H1 (cell line): ENCODE measurements at regions not wholly inside any gene's neighbourhood (a gene's known extent, or its start where the extent isn't known, plus 50 kb on each side); places are given as distances from the start of the nearest gene placed in this dataset.

Source experiments
- CTCF ChIA-PET: fragments of 300-600 bp; sonication (Branson Sonifier 250); formaldehyde crosslinking; loops from one replicate; lab custom pipeline; 2021; ENCODE audit not compliant: partially characterized antibody; lab: Charles Lee
- POLR2A ChIA-PET: fragments of 300-600 bp; sonication (Branson Sonifier 250); formaldehyde crosslinking; loops from one replicate; lab custom pipeline; 2021; ENCODE audit warnings: inconsistent platforms; ENCODE audit not compliant: partially characterized antibody; lab: Charles Lee
- DNase-seq, 2 experiments: peaks; one replicate each; pipeline versions ENCODE4 v3.0.0 to v3.0.0-alpha.2; 2010 to 2022; ENCODE audit warnings: low spot score in 2 of 2, low read depth in 1 of 2, mixed read lengths in 1 of 2
- FAIRE-seq: peaks from 2 replicates; lab custom pipeline; 2011; peaks lifted over from hg19 to GRCh38; lab: Jason Lieb, UNC
- H2AFZ ChIP-seq: 2 replicates; pipeline ENCODE4 v1.8.1; 2012; ENCODE audit warnings: low read length, inconsistent platforms
- H2AK5ac ChIP-seq: 2 replicates; pipeline ENCODE4 v1.6.1; 2013; ENCODE audit warnings: low read depth, low read length
- H2BK120ac ChIP-seq: replicated peaks from 2 replicates; pipeline ENCODE3; 2013; ENCODE audit warnings: low read depth, low read length, inconsistent platforms
- H2BK12ac ChIP-seq: 2 replicates; pipeline ENCODE4 v1.6.1; 2013; ENCODE audit warnings: low read depth, low read length
- H2BK15ac ChIP-seq: 2 replicates; pipeline ENCODE4 v1.6.1; 2013; ENCODE audit warnings: low read length
- H2BK20ac ChIP-seq: 2 replicates; pipeline ENCODE4 v1.6.1; 2013; ENCODE audit warnings: low read length
- H2BK5ac ChIP-seq: 2 replicates; pipeline ENCODE4 v1.6.1; 2013; ENCODE audit warnings: low read depth, low read length
- H3K14ac ChIP-seq: 2 replicates; pipeline ENCODE4 v1.6.1; 2013; ENCODE audit warnings: inconsistent platforms; ENCODE audit not compliant: insufficient read length
- H3K18ac ChIP-seq: 2 replicates; pipeline ENCODE4 v1.6.1; 2013; ENCODE audit warnings: low read length; ENCODE audit errors: extremely low read depth
- H3K23ac ChIP-seq: 2 replicates; pipeline ENCODE4 v1.6.1; 2013; ENCODE audit warnings: inconsistent platforms; ENCODE audit not compliant: insufficient read length
- H3K23me2 ChIP-seq: 2 replicates; pipeline ENCODE4 v1.6.1; 2013; ENCODE audit warnings: low read depth, low read length
- H3K27ac ChIP-seq: 2 replicates; pipeline ENCODE4 v1.6.1; 2011; ENCODE audit warnings: low read depth, low read length, inconsistent platforms
- H3K27me3 ChIP-seq, 4 experiments: replicated peaks in 1 of 4; 1 replicate in 1 of 4; 2 replicates in 3 of 4; pipeline versions ENCODE4 v1.6.1 to v1.8.1; 2011 to 2013; ENCODE audit warnings: low read length in 3 of 4, mild to moderate bottlenecking in 3 of 4, inconsistent platforms in 2 of 4, mixed read lengths in 2 of 4, moderate library complexity in 1 of 4; ENCODE audit not compliant: control insufficient read depth in 3 of 4, insufficient read depth in 3 of 4; ENCODE audit errors: extremely low read depth in 1 of 4
- H3K36me3 ChIP-seq, 4 experiments: 2 replicates each; pipeline versions ENCODE4 v1.6.1 to v1.8.1; 2011 to 2013; ENCODE audit warnings: mild to moderate bottlenecking in 4 of 4, low read length in 3 of 4, moderate library complexity in 2 of 4, control low read depth in 1 of 4, inconsistent platforms in 1 of 4; ENCODE audit not compliant: insufficient read depth in 4 of 4, control insufficient read depth in 2 of 4
- H3K4ac ChIP-seq: replicated peaks from 2 replicates; pipeline ENCODE3; 2013; ENCODE audit warnings: low read length, low read depth, mixed read lengths, inconsistent platforms; ENCODE audit not compliant: insufficient read length
- H3K4me1 ChIP-seq, 4 experiments: replicated peaks in 1 of 4; 1 replicate in 1 of 4; 2 replicates in 3 of 4; pipeline versions ENCODE4 v1.6.1 to v1.8.1; 2011 to 2013; ENCODE audit warnings: low read length in 3 of 4, inconsistent platforms in 2 of 4, mixed read lengths in 1 of 4; ENCODE audit not compliant: insufficient read depth in 4 of 4, control insufficient read depth in 3 of 4
- H3K4me2 ChIP-seq, 2 experiments: 2 replicates each; pipeline versions ENCODE4 v1.6.1 to v1.8.1; 2011 to 2013; ENCODE audit warnings: low read depth in 2 of 2, low read length in 2 of 2, control low read depth in 1 of 2, inconsistent platforms in 1 of 2, mild to moderate bottlenecking in 1 of 2; ENCODE audit not compliant: insufficient read depth in 1 of 2
- H3K4me3 ChIP-seq, 4 experiments: fragments of 200-600, 300-600 bp in 1 of 4; sonication (generic), shearing (Covaris generic), sonication (Bioruptor Twin) in 1 of 4; 2 replicates each; pipeline versions ENCODE4 v1.5.1 to v1.8.1; 2011 to 2016; ENCODE audit warnings: low read length in 4 of 4, low read depth in 3 of 4, control low read depth in 2 of 4, inconsistent platforms in 2 of 4, mild to moderate bottlenecking in 2 of 4, mixed read lengths in 1 of 4, moderate library complexity in 1 of 4; ENCODE audit not compliant: insufficient read depth in 2 of 4; ENCODE audit errors: extremely low read depth in 1 of 4
- H3K56ac ChIP-seq: replicated peaks from 2 replicates; pipeline ENCODE3; 2013; ENCODE audit warnings: low read depth, mild to moderate bottlenecking, mixed read lengths, low read length, inconsistent platforms; ENCODE audit not compliant: insufficient read length
- H3K79me1 ChIP-seq: 2 replicates; pipeline ENCODE4 v1.6.1; 2013; ENCODE audit warnings: low read depth, low read length, control low read depth
- H3K79me2 ChIP-seq, 2 experiments: 2 replicates each; pipeline versions ENCODE4 v1.6.1 to v1.8.1; 2012 to 2013; ENCODE audit warnings: low read length in 2 of 2, mild to moderate bottlenecking in 2 of 2, inconsistent platforms in 1 of 2; ENCODE audit not compliant: insufficient read depth in 2 of 2, control insufficient read depth in 1 of 2
- H3K9ac ChIP-seq, 4 experiments: replicated peaks in 1 of 4; 1 replicate in 1 of 4; 2 replicates in 3 of 4; pipeline versions ENCODE4 v1.6.1 to v1.8.1; 2011 to 2013; ENCODE audit warnings: low read depth in 3 of 4, low read length in 3 of 4, control low read depth in 2 of 4, mild to moderate bottlenecking in 2 of 4, moderate library complexity in 2 of 4, inconsistent platforms in 1 of 4; ENCODE audit errors: extremely low read depth in 1 of 4
- H3K9me3 ChIP-seq, 2 experiments: 2 replicates each; pipeline versions ENCODE4 v1.6.1 to v1.8.1; 2012 to 2013; ENCODE audit warnings: mild to moderate bottlenecking in 2 of 2, moderate library complexity in 2 of 2, control low read depth in 1 of 2, inconsistent platforms in 1 of 2, low read depth in 1 of 2, low read length in 1 of 2, mixed read lengths in 1 of 2; ENCODE audit not compliant: insufficient read depth in 2 of 2
- H4K20me1 ChIP-seq, 2 experiments: replicated peaks in 1 of 2; 2 replicates each; pipeline versions ENCODE3 to v1.8.1; 2011 to 2013; ENCODE audit warnings: inconsistent platforms in 2 of 2, low read length in 2 of 2, mild to moderate bottlenecking in 1 of 2; ENCODE audit not compliant: insufficient read depth in 2 of 2, control insufficient read depth in 1 of 2
- H4K5ac ChIP-seq: 2 replicates; pipeline ENCODE4 v1.6.1; 2013; ENCODE audit warnings: low read length, low read depth, mixed read lengths, inconsistent platforms; ENCODE audit not compliant: insufficient read length
- H4K8ac ChIP-seq: 2 replicates; pipeline ENCODE4 v1.8.0; 2013; ENCODE audit warnings: mild to moderate bottlenecking, moderate library complexity, low read length, inconsistent platforms; ENCODE audit not compliant: insufficient read depth; ENCODE audit errors: extremely low read depth
- H4K91ac ChIP-seq: replicated peaks from 2 replicates; pipeline ENCODE3; 2013; ENCODE audit warnings: low read length, mixed read lengths, inconsistent platforms; ENCODE audit not compliant: insufficient read length
- ATF2 ChIP-seq: IDR thresholded peaks from 2 replicates; pipeline ENCODE4 v1.6.1; 2012; ENCODE audit warnings: low read length, inconsistent platforms
- BRCA1 ChIP-seq: IDR thresholded peaks from 2 replicates; pipeline ENCODE4 v1.6.1; 2012; ENCODE audit warnings: low read depth, low read length, improper control_type of control experiment
- CREB1 ChIP-seq: IDR thresholded peaks from 2 replicates; pipeline ENCODE4 v1.6.1; 2012; ENCODE audit warnings: inconsistent platforms
- KDM5A ChIP-seq: fragments of 200-600 bp; IDR thresholded peaks from 2 replicates; pipeline ENCODE4 v1.7.1; 2012; ENCODE audit warnings: mild to moderate bottlenecking, low read length, inconsistent platforms, mixed read lengths
- MAFK ChIP-seq: IDR thresholded peaks from 2 replicates; pipeline ENCODE4 v1.6.1; 2012; ENCODE audit warnings: low read depth, mild to moderate bottlenecking, improper control_type of control experiment, low read length
- NANOG ChIP-seq: IDR thresholded peaks from 2 replicates; pipeline ENCODE4 v1.6.1; 2011; ENCODE audit warnings: low read length, low read depth, mild to moderate bottlenecking, inconsistent platforms; ENCODE audit not compliant: insufficient read depth, poor library complexity, severe bottlenecking
- NRF1 ChIP-seq: IDR thresholded peaks from 2 replicates; pipeline ENCODE4 v1.6.1; 2011; ENCODE audit warnings: mild to moderate bottlenecking, low read depth, low read length, improper control_type of control experiment
- SAP30 ChIP-seq: fragments of 300-600 bp; sonication (generic); IDR thresholded peaks from 2 replicates; pipeline ENCODE4 v1.7.1; 2012; ENCODE audit warnings: low read length, moderate library complexity, mild to moderate bottlenecking, inconsistent platforms; ENCODE audit not compliant: insufficient read depth, insufficient replicate concordance
- TCF12 ChIP-seq: IDR thresholded peaks from 2 replicates; pipeline ENCODE4 v1.6.1; 2011; ENCODE audit warnings: low read depth, mild to moderate bottlenecking, low read length
- WGBS, 2 experiments: shearing (Covaris generic) in 1 of 2; methylation state at CpG; one replicate each; pipeline versions ENCODE4 v1.1.6 to v1.1.7; 2013 to 2015; ENCODE audit warnings: low lambda C conversion rate in 2 of 2, mixed read lengths in 2 of 2, inconsistent platforms in 1 of 2, low coverage in 1 of 2, missing lambda C conversion rate in 1 of 2; ENCODE audit not compliant: insufficient replicate concordance in 2 of 2, insufficient coverage in 1 of 2, insufficient read length in 1 of 2; ENCODE audit errors: extremely low coverage in 1 of 2, missing lambda C conversion rate in 1 of 2; 5-methylcytosine and 5-hydroxymethylcytosine counted together

- H3K9me3 ChIP-seq: no peaks in the 10 kb centered on the region
- H3K27me3 ChIP-seq: no peaks in the 10 kb centered on the region
These were observed 152.1 kb downstream of the SLC39A8 start for GRCh38 chr4:102193145-102193544.

More at GRCh38 chr4:102193145-102193544, 152.1 kb downstream of the SLC39A8 start:
- no peak overlapping the region for H2BK12ac ChIP-seq
- no peak overlapping the region for H2BK5ac ChIP-seq
- POLR2A ChIA-PET: no interaction called here
- H2BK20ac ChIP-seq: no peak overlapping the region
- TF ChIP-seq BRCA1 (no peak), CREB1 (no peak), NANOG (no peak), KDM5A (no peak), TCF12 (no peak), ATF2 (no peak), MAFK (no peak), NRF1 (no peak), SAP30 (no peak)
- TF ChIP-seq, all 59 proteins: peak for 0
- Histone ChIP-seq H2BK15ac (no peak overlapping the region), H3K23ac (no peak overlapping the region), H3K18ac (no peak overlapping the region), H3K4me2 (no peak overlapping the region), H2AK5ac (no peak overlapping the region), H3K9ac (no peak overlapping the region), H3K4me1 (peaks cover 0 to 7% (median 4%) of the 10 kb centered on the region in 4 experiments; a peak in 3 of 7 replicates), H3K4me3 (no peak overlapping the region), H3K23me2 (no peaks in the 10 kb centered on the region; the same call in 1 of the 2 replicates), H2AFZ (no peak overlapping the region), H4K8ac (no peak overlapping the region), H4K20me1 (no peaks in the 10 kb centered on the region), H4K91ac (no peak overlapping the region), H3K4ac (no peak overlapping the region), H3K14ac (no peak overlapping the region), H2BK120ac (no peak overlapping the region), H3K56ac (no peak overlapping the region), H3K79me1 (no peaks in the 10 kb centered on the region), H3K79me2 (no peaks in the 10 kb centered on the region), H4K5ac (no peak overlapping the region), H3K27ac (no peak overlapping the region), H3K36me3 (no peaks in the 10 kb centered on the region)
- no peak for DNase-seq
- CTCF ChIA-PET: no interaction called here
- no peak for FAIRE-seq
- WGBS, 2 experiments: 100% methylated on average over 1 of the region's 1 CpG; no CpG with 5 or more reads in 1 of the 2 experiments
